ENCODE measurements at regions not wholly inside any gene's neighbourhood (a gene's known extent, or its start where the extent isn't known, plus 50 kb on each side); places are given as distances from the start of the nearest gene placed in this dataset.
A peak's percentile ranks its signal among the peaks of the same experiment; 100 is the strongest.

- no peak for DNase-seq
Measured at GRCh38 chr21:16554503-16554902, 824.7 kb downstream of the USP25 start.

- DNase-seq: no peak
Measured at GRCh38 chr21:16563116-16563515, 833.3 kb downstream of the USP25 start.

- DNase-seq: peak; percentile 76
Measured at GRCh38 chr21:16563795-16564194, 834.0 kb downstream of the USP25 start.

GRCh38 chr21:16568244-16568643, 838.5 kb downstream of the USP25 start:
- DNase-seq: no peak

- no peak for DNase-seq
Measured at GRCh38 chr21:16568661-16569060, 838.9 kb downstream of the USP25 start.

GRCh38 chr21:16569679-16570078, 839.9 kb downstream of the USP25 start:
- peak; percentile 28 for DNase-seq

GRCh38 chr21:16570171-16570570, 840.4 kb downstream of the USP25 start:
- DNase-seq: no peak

- DNase-seq: peak; percentile 43
Measured at GRCh38 chr21:16570856-16571255, 841.1 kb downstream of the USP25 start.

GRCh38 chr21:16571594-16571993, 841.8 kb downstream of the USP25 start:
- DNase-seq: no peak

- DNase-seq: peak; percentile 46
Measured at GRCh38 chr21:16572032-16572431, 842.2 kb downstream of the USP25 start.

- peak; percentile 91 for DNase-seq
Measured at GRCh38 chr21:16573578-16573977, 843.8 kb downstream of the USP25 start.

- no peak for DNase-seq
Measured at GRCh38 chr21:16577975-16578374, 848.2 kb downstream of the USP25 start.

- no peak for DNase-seq
Measured at GRCh38 chr21:16578912-16579311, 849.1 kb downstream of the USP25 start.

GRCh38 chr21:16579538-16579937, 849.8 kb downstream of the USP25 start:
- no peak for DNase-seq

GRCh38 chr21:16580661-16581060, 850.9 kb downstream of the USP25 start:
- DNase-seq: no peak

GRCh38 chr21:16583556-16583955, 853.8 kb downstream of the USP25 start:
- no peak for DNase-seq

- no peak for DNase-seq
Measured at GRCh38 chr21:16584756-16585155, 855.0 kb downstream of the USP25 start.

GRCh38 chr21:16585896-16586295, 856.1 kb downstream of the USP25 start:
- no peak for DNase-seq

GRCh38 chr21:16587141-16587581, 857.4 kb downstream of the USP25 start:
- peak; percentile 37 for DNase-seq

GRCh38 chr21:16587681-16588375, 858.0 kb downstream of the USP25 start:
- DNase-seq: peak; percentile 74

- peak; percentile 87 for DNase-seq
Measured at GRCh38 chr21:16588433-16588860, 858.7 kb downstream of the USP25 start.

- no peak for DNase-seq
Measured at GRCh38 chr21:16589006-16589898, 859.5 kb downstream of the USP25 start.

- no peak for DNase-seq
Measured at GRCh38 chr21:16590186-16590585, 860.4 kb downstream of the USP25 start.
